Hematopoietic multipotent progenitor cell treated with erythropoietin and hydrocortisone succinate and interleukin-3 and kit ligand, for 4 days (in vitro differentiated cells): ENCODE measurements at regions not wholly inside any gene's neighbourhood (a gene's known extent, or its start where the extent isn't known, plus 50 kb on each side); places are given as distances from the start of the nearest gene placed in this dataset.
A peak's percentile ranks its signal among the peaks of the same experiment; 100 is the strongest.
"Not testable (repeated sequence)": the region's sequence is repeated elsewhere in the genome, so short reads cannot be mapped to it uniquely, and the experiment has no call there.

Source experiments
- DNase-seq: peaks from one replicate; pipeline ENCODE4 v3.0.0-alpha.2; 2015

- peak; percentile 79 for DNase-seq
Observed at GRCh38 chr21:28391938-28392849, 600.5 kb downstream of the LTN1 start.

GRCh38 chr21:28387220-28387619 is 605.5 kb downstream of the LTN1 start:
- DNase-seq, result no peak

- DNase-seq, result no peak
Observed at GRCh38 chr21:28385845-28386244, 606.8 kb downstream of the LTN1 start.

GRCh38 chr21:28381000-28381745 is 611.5 kb downstream of the LTN1 start:
- DNase-seq, result not testable (repeated sequence)

- DNase-seq, result no peak
Observed at GRCh38 chr21:28380241-28380640, 612.4 kb downstream of the LTN1 start.

GRCh38 chr21:28378026-28378425 is 614.7 kb downstream of the LTN1 start:
- DNase-seq, result no peak

- no peak for DNase-seq
Observed at GRCh38 chr21:28375708-28376385, 616.8 kb downstream of the LTN1 start.

GRCh38 chr21:28374881-28375280 is 617.8 kb downstream of the LTN1 start:
- DNase-seq, result no peak

GRCh38 chr21:28371713-28372112 is 621.0 kb downstream of the LTN1 start:
- no peak for DNase-seq

- DNase-seq, result no peak
Observed at GRCh38 chr21:28359300-28359699, 633.4 kb downstream of the LTN1 start.

GRCh38 chr21:28358702-28359101 is 634.0 kb downstream of the LTN1 start:
- DNase-seq, result no peak

GRCh38 chr21:28358170-28358569 is 634.5 kb downstream of the LTN1 start:
- DNase-seq, result no peak

- DNase-seq, result no peak
Observed at GRCh38 chr21:28357743-28358142, 634.9 kb downstream of the LTN1 start.

- DNase-seq, result no peak
Observed at GRCh38 chr21:28356422-28356821, 636.3 kb downstream of the LTN1 start.

GRCh38 chr21:28345934-28346333 is 646.7 kb downstream of the LTN1 start:
- DNase-seq, result peak; percentile 24

- no peak for DNase-seq
Observed at GRCh38 chr21:28344985-28345384, 647.7 kb downstream of the LTN1 start.

- no peak for DNase-seq
Observed at GRCh38 chr21:28342212-28342810, 650.4 kb downstream of the LTN1 start.

- no peak for DNase-seq
Observed at GRCh38 chr21:28339403-28339802, 653.3 kb downstream of the LTN1 start.

- DNase-seq, result no peak
Observed at GRCh38 chr21:28338701-28339305, 653.9 kb downstream of the LTN1 start.

GRCh38 chr21:28337315-28337714 is 655.4 kb downstream of the LTN1 start:
- DNase-seq, result peak; percentile 57

GRCh38 chr21:28336314-28336713 is 656.4 kb downstream of the LTN1 start:
- DNase-seq, result peak; percentile 69

GRCh38 chr21:28334407-28334806 is 658.3 kb downstream of the LTN1 start:
- DNase-seq, result no peak
